Sigmoid colon (tissue), 4 donors: ENCODE measurements at regions not wholly inside any gene's neighbourhood (a gene's known extent, or its start where the extent isn't known, plus 50 kb on each side); places are given as distances from the start of the nearest gene placed in this dataset.

ENCODE experiments used
- CTCF ChIP-seq, 4 experiments: fragments of 450-650 bp in 3 of 4; fragments of 200-600 bp in 1 of 4; IDR thresholded peaks; one replicate each; pipeline ENCODE4 v1.5.1; 2016 to 2019; ENCODE audit warnings: antibody characterized with exemption in 4 of 4, mild to moderate bottlenecking in 3 of 4, moderate library complexity in 2 of 4
- POLR2A ChIP-seq, 2 donors: fragments of 450-650 bp; IDR thresholded peaks; one replicate each; pipeline ENCODE4 v1.6.1; 2016; ENCODE audit warnings: antibody characterized with exemption in 2 of 2, mild to moderate bottlenecking in 2 of 2, moderate library complexity in 2 of 2
- POLR2AphosphoS5 ChIP-seq, 4 donors: sonication (generic); formaldehyde crosslinking; IDR thresholded peaks; one replicate each; pipeline ENCODE4 v1.6.1; 2017; ENCODE audit warnings: antibody characterized with exemption in 4 of 4

GRCh38 chr4:140240237-140240636 is 86.3 kb upstream of the MAML3 start:
- no peak for TF ChIP-seq POLR2AphosphoS5 (IDR thresholded peaks at IDR 0.05)
- TF ChIP-seq CTCF (IDR thresholded peaks at IDR 0.05) = no peak
- TF ChIP-seq POLR2A (IDR thresholded peaks at IDR 0.05) = no peak
